ENCODE measurements at regions not wholly inside any gene's neighbourhood (a gene's known extent, or its start where the extent isn't known, plus 50 kb on each side); places are given as distances from the start of the nearest gene placed in this dataset.

DNA sequence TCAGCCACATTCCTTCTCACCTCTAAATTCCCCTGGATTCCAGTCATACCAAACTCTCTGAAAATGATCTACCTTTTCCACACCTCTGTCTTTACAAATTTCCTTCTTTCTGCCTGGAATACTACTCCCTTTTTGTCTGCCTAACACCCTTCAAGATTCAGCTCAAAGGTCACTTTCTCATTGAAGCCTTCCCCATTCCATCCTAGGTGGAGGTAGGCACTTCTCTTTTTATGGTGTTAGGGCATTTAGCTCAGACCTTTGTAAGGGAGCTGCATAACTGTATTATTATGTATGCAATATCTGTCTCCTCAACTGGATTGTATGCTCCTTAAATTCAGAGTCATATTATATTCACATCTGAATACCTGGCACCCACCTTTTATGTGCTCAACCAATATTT, 137.7 kb downstream of the RCHY1 start:
- TF ChIP-seq, protein P1, sequence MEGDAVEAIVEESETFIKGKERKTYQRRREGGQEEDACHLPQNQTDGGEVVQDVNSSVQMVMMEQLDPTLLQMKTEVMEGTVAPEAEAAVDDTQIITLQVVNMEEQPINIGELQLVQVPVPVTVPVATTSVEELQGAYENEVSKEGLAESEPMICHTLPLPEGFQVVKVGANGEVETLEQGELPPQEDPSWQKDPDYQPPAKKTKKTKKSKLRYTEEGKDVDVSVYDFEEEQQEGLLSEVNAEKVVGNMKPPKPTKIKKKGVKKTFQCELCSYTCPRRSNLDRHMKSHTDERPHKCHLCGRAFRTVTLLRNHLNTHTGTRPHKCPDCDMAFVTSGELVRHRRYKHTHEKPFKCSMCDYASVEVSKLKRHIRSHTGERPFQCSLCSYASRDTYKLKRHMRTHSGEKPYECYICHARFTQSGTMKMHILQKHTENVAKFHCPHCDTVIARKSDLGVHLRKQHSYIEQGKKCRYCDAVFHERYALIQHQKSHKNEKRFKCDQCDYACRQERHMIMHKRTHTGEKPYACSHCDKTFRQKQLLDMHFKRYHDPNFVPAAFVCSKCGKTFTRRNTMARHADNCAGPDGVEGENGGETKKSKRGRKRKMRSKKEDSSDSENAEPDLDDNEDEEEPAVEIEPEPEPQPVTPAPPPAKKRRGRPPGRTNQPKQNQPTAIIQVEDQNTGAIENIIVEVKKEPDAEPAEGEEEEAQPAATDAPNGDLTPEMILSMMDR (IDR thresholded peaks at IDR 0.05; ENCODE audit: borderline replicate concordance) = no peak
- H3K9me3 ChIP-seq (replicated peaks) = peaks cover 31% of the 10 kb centered on the region
- intact Hi-C loops (cut with micrococcal nuclease) = no loop called here
- H3K4me1 ChIP-seq = no peaks in the 10 kb centered on the region
- DNase-seq = no peak
- H3K27me3 ChIP-seq (ENCODE audit: low read depth) = no peaks in the 10 kb centered on the region
- no peaks in the 10 kb centered on the region for H3K36me3 ChIP-seq
- no peak overlapping the region for H3K27ac ChIP-seq (replicated peaks)
- no peak overlapping the region for H3K4me3 ChIP-seq

DNA sequence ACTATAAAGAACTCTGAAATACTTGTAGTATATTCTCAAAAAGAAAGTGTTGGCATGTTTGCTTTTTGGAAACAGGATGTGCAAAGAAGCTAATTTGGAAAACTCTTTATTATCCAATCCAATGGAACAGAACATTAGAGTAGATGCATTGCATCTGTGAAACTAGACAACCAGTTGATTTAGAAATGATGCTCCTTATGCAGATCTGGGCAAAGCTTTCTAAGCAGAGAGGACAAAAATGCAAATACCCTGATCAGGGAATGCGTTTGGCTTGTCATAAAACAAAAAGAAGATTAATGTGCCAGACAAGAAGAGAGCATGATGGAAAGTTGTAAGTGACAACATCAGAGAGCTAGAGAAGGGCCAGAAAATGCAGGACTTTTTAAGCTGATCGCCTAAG, 142.3 kb downstream of the RCHY1 start:
- Histone ChIP-seq H3K36me3 (no peaks in the 10 kb centered on the region), H3K9me3 (replicated peaks) (no peaks in the 10 kb centered on the region), H3K27me3 (ENCODE audit: low read depth) (no peaks in the 10 kb centered on the region), H3K4me3 (no peak overlapping the region), H3K27ac (replicated peaks) (no peak overlapping the region), H3K4me1 (no peaks in the 10 kb centered on the region)
- intact Hi-C loops (cut with micrococcal nuclease) = no loop called here
- DNase-seq = no peak
- TF ChIP-seq, protein P1 (IDR thresholded peaks at IDR 0.05; ENCODE audit: borderline replicate concordance) = no peak

DNA sequence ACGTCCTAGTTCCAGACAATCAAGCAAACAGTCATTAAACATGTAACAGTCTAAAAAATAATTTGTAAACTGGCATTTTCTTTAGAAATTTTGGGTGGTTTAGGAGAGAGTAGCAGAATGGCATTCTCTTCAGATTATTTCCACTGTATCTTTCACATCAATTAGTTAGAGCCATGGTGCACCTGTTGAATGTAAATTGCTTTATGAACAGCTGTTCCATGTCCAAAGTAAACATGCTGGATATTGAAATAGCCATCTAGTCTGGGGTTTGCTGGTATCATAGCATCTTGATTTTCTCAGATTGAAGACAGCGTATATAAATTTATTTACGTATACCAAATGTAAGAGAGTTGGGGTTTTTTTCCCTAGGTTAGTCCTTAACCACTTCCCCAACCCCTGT, 143.6 kb downstream of the RCHY1 start:
- TF ChIP-seq, protein P1 (IDR thresholded peaks at IDR 0.05; ENCODE audit: borderline replicate concordance) = no peak
- intact Hi-C loops (cut with micrococcal nuclease) = no loop called here

DNA sequence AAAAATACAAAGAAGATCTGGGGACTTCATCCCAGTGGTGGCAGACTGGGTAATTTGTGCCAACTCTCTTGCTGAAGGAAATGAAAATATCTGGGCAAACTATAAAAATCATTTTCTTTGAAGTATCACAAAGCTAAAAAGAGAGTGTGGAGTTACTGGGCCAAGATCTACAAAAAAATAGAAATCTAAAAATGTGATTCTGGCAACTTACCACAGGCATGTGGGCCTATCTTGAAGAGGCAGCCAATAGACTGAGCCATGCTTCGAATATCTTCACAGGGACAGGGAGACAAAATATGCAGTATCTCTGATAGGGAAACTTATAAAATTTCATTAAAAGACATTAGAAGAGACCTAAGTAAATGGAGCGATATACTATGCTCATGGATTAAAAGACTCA, 168.8 kb downstream of the RCHY1 start:
- Histone ChIP-seq H3K36me3 (no peaks in the 10 kb centered on the region), H3K4me3 (no peak overlapping the region), H3K27me3 (ENCODE audit: low read depth) (no peaks in the 10 kb centered on the region), H3K4me1 (no peaks in the 10 kb centered on the region), H3K27ac (replicated peaks) (peak overlapping the region; percentile 42), H3K9me3 (replicated peaks) (no peaks in the 10 kb centered on the region)
- intact Hi-C loops (cut with micrococcal nuclease) = no loop called here
- TF ChIP-seq, protein P1 (IDR thresholded peaks at IDR 0.05; ENCODE audit: borderline replicate concordance) = no peak
- no peak for DNase-seq

More for the DNA sequence above, 143.6 kb downstream of the RCHY1 start:
- Histone ChIP-seq H3K27me3 (ENCODE audit: low read depth) (no peaks in the 10 kb centered on the region), H3K4me1 (no peaks in the 10 kb centered on the region), H3K4me3 (no peak overlapping the region), H3K36me3 (no peaks in the 10 kb centered on the region), H3K9me3 (replicated peaks) (no peaks in the 10 kb centered on the region), H3K27ac (replicated peaks) (no peak overlapping the region)
- DNase-seq = no peak

DNA sequence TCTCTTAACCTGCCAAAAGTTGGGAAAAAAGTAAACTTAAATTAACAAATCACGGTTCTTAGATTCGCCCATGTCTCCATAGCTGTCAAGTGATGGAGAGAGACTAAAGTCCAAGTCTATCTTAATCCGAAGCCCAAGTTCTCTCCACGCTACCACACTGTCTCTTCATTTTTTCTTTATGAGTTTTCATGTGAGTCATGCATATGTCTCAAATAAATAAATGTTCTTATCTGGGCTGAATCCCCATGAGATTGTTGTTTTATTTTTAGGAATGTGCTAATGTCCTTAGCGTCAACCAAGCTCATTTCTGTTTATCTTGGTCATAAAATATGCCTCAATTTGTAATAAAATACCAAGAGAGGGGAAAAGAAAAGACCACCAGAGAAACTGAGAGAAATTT, 169.3 kb downstream of the RCHY1 start:
- Histone ChIP-seq H3K4me3 (no peak overlapping the region), H3K27ac (replicated peaks) (peak overlapping the region; percentile 42), H3K4me1 (no peaks in the 10 kb centered on the region), H3K36me3 (no peaks in the 10 kb centered on the region), H3K9me3 (replicated peaks) (no peaks in the 10 kb centered on the region), H3K27me3 (ENCODE audit: low read depth) (no peaks in the 10 kb centered on the region)
- TF ChIP-seq, protein P1 (IDR thresholded peaks at IDR 0.05; ENCODE audit: borderline replicate concordance) = no peak
- intact Hi-C loops (cut with micrococcal nuclease) = no loop called here
- DNase-seq = no peak

DNA sequence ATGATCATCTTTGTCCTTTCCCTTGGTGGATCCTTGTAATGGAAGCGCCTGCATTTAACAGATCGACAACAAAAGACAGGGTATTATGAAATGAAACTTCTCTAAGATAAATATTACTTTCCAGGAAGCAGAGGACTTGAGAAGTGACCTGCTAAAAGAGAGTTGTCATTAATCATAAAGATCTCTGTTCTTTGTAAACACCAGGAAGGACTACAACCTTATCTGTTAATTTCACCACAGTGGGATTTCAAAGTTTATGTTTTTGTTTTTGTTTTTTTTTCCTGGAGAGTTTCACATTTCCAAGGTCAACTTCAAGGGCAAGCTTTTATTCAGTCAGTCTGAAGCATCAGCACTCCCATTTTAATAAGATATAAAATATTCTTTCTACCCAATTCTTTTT, 170.9 kb downstream of the RCHY1 start:
- Histone ChIP-seq H3K36me3 (no peaks in the 10 kb centered on the region), H3K4me1 (no peaks in the 10 kb centered on the region), H3K27ac (replicated peaks) (no peak overlapping the region), H3K4me3 (no peak overlapping the region), H3K27me3 (ENCODE audit: low read depth) (no peaks in the 10 kb centered on the region), H3K9me3 (replicated peaks) (no peaks in the 10 kb centered on the region)
- intact Hi-C loops (cut with micrococcal nuclease) = no loop called here
- no peak for DNase-seq
- TF ChIP-seq, protein P1 (IDR thresholded peaks at IDR 0.05; ENCODE audit: borderline replicate concordance) = no peak

Data from left ventricle myocardium inferior (tissue), 1 donor.